Esophagus squamous epithelium (tissue), 5 donors: ENCODE measurements at regions not wholly inside any gene's neighbourhood (a gene's known extent, or its start where the extent isn't known, plus 50 kb on each side); places are given as distances from the start of the nearest gene placed in this dataset.

Experiments used
- DNase-seq: peaks from one replicate; lab custom pipeline; 2025; lab: John Stamatoyannopoulos, UW
- H3K27ac ChIP-seq, 4 donors: fragments of 200-600 bp; sonication (generic); one replicate each; pipeline ENCODE4 v1.5.1; 2016 to 2019; ENCODE audit warnings: mild to moderate bottlenecking in 1 of 4
- H3K27me3 ChIP-seq, 4 donors: fragments of 200-600 bp; sonication (generic); 1 replicate in 3 of 4; 2 replicates in 1 of 4; pipeline versions ENCODE4 v1.5.1 to v1.6.0; 2017 to 2021; ENCODE audit warnings: antibody characterized with exemption in 1 of 4
- H3K36me3 ChIP-seq, 3 donors: fragments of 200-600 bp; sonication (generic); one replicate each; pipeline ENCODE4 v1.5.1; 2016 to 2019
- H3K4me1 ChIP-seq, 3 donors: fragments of 200-600 bp; sonication (generic); one replicate each; pipeline ENCODE4 v1.5.1; 2017 to 2019
- H3K4me3 ChIP-seq, 4 donors: fragments of 200-600 bp; sonication (generic); 1 replicate in 3 of 4; 2 replicates in 1 of 4; pipeline ENCODE4 v1.5.1; 2016 to 2019; ENCODE audit warnings: mild to moderate bottlenecking in 2 of 4, moderate library complexity in 1 of 4
- H3K9me3 ChIP-seq, 3 donors: fragments of 200-600 bp; sonication (generic); one replicate each; pipeline ENCODE4 v1.5.1; 2016 to 2019
- POLR2A ChIP-seq, 4 donors: fragments of 450-650 bp; IDR thresholded peaks; one replicate each; pipeline ENCODE4 v1.6.1; 2017; ENCODE audit warnings: antibody characterized with exemption in 4 of 4, mild to moderate bottlenecking in 4 of 4, moderate library complexity in 3 of 4
- WGBS, 2 donors: methylation state at CpG; one replicate each; pipeline ENCODE4 v1.1.5; 2018; 5-methylcytosine and 5-hydroxymethylcytosine counted together
- intact Hi-C: fragments of 100-400 bp; cut with DNase I; formaldehyde crosslinking; loops from one replicate; pipeline ENCODE4 v1.15.0; 2022
- TF ChIP-seq, protein P1 (sequence below), 6 experiments: fragments of 450-650 bp in 4 of 6; fragments of 200-600 bp in 2 of 6; sonication (generic) in 2 of 6; IDR thresholded peaks; one replicate each; pipeline ENCODE4 v1.5.1; 2016 to 2019; ENCODE audit warnings: antibody characterized with exemption in 6 of 6, mild to moderate bottlenecking in 4 of 6, moderate library complexity in 4 of 6
- donor health status: DM: yes; HTN: yes; CAD: no.

DNA sequence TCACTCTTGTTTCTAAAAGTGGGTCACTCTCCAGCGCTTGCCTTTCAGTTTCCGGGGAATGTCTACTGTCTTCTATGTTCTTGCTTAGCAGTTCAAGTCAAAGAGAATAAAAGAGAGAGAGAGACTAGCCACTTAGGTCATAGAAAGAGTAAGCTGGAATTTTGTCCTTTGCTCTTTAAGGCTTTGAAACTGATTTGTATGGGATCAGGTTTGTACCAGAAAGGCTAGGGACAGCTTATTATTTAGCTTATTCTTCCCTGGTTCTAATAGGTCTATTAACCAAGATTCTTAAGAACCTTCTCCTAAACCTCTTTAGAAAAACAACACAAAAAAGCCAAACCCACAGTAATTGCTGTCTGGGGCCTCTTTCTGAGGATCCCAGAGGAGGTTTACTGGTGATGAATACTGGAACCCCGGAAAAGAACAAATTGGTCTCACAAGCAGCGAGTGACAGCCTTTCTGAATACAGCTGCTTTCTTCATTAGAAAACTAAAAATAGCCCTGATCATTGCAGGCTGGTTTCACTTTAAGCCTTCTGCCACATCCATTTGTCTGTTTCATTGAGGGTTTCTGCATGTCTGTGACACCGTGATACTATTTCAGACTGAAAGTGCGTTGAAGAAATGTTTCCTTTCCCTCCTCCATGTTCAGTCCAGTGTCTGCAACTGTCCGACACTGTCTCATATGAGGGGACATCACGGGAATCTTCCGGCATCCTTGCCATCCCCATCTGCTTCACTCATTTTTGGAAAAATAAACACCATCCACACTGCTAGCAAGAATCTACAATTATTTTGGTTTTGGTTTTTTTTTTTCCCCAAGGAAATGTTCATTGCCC is 75.1 kb upstream of the ATXN1 start:
- TF ChIP-seq, protein P1, sequence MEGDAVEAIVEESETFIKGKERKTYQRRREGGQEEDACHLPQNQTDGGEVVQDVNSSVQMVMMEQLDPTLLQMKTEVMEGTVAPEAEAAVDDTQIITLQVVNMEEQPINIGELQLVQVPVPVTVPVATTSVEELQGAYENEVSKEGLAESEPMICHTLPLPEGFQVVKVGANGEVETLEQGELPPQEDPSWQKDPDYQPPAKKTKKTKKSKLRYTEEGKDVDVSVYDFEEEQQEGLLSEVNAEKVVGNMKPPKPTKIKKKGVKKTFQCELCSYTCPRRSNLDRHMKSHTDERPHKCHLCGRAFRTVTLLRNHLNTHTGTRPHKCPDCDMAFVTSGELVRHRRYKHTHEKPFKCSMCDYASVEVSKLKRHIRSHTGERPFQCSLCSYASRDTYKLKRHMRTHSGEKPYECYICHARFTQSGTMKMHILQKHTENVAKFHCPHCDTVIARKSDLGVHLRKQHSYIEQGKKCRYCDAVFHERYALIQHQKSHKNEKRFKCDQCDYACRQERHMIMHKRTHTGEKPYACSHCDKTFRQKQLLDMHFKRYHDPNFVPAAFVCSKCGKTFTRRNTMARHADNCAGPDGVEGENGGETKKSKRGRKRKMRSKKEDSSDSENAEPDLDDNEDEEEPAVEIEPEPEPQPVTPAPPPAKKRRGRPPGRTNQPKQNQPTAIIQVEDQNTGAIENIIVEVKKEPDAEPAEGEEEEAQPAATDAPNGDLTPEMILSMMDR (IDR thresholded peaks at IDR 0.05), result no peak
- TF ChIP-seq POLR2A (IDR thresholded peaks at IDR 0.05), result no peak
- Histone ChIP-seq H3K36me3 (no peaks in the 10 kb centered on the region), H3K27ac (peak overlapping the region in 2 of 4 donors; percentile 25 to 40), H3K4me3 (peak overlapping the region in 2 of 4 donors; percentile 24 to 50), H3K27me3 (no peaks in the 10 kb centered on the region), H3K9me3 (no peaks in the 10 kb centered on the region), H3K4me1 (peaks cover 0 to 5% (median 0%) of the 10 kb centered on the region in 3 donors)
- 52 to 59% methylated on average over 9 of the region's 9 CpGs for WGBS, 2 donors
- DNase-seq, result no peak
- intact Hi-C loops, result no loop called here

DNA sequence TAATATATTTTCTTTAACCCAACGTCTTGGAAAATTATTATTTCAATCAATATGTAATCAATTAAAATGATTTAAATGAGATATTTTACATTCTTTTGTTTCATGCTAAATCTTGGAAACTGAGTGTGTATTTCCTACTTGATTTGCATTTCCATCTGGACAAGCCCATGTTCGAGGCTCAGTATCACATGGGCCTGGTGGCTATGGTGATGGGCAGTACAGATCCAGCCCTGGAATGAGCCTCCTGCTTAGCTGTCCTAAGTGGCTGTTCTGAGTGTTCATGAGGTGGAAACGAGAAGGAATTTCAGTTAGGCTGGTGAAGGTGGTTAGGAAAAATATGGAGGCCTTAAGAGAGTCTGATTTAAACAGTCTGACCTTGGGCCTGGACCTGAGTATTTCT is 73.0 kb upstream of the ATXN1 start:
- Histone ChIP-seq H3K27ac (no peak overlapping the region), H3K4me1 (peaks cover 0 to 5% (median 0%) of the 10 kb centered on the region in 3 donors), H3K27me3 (no peaks in the 10 kb centered on the region), H3K9me3 (no peaks in the 10 kb centered on the region), H3K36me3 (no peaks in the 10 kb centered on the region), H3K4me3 (no peak overlapping the region)
- DNase-seq, result no peak
- WGBS, 2 donors, result 77 to 82% methylated on average over 3 of the region's 3 CpGs
- TF ChIP-seq POLR2A (IDR thresholded peaks at IDR 0.05), result no peak
- TF ChIP-seq, protein P1 (IDR thresholded peaks at IDR 0.05), result no peak
- intact Hi-C loops, result no loop called here

DNA sequence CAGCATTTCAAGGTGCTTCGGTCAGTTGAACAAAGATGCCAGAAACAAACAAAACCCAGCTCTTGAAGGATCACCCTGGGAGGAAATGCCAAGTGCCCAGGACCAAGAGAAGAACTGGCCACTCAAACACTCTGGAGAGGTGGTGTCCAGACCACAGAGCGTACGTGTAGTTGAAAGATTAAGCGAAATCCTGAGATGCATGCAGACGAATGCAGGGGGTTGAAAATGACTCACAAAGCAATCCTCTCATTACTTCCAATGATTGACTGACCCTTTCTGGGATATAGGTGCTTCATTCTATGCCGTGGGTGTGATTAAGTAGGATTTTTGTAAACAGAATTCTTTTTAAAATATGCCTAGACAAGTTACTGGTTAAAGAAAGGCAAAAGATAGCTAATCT is 71.5 kb upstream of the ATXN1 start:
- H3K4me3 ChIP-seq, result no peak overlapping the region
- H3K27me3 ChIP-seq, result no peaks in the 10 kb centered on the region
- DNase-seq, result no peak
- WGBS, 2 donors, result 77 to 80% methylated on average over 6 of the region's 6 CpGs
- intact Hi-C loops, result no loop called here
- no peak overlapping the region for H3K27ac ChIP-seq
- H3K9me3 ChIP-seq, result no peaks in the 10 kb centered on the region
- peaks cover 0 to 5% (median 0%) of the 10 kb centered on the region in 3 donors for H3K4me1 ChIP-seq
- TF ChIP-seq, protein P1 (IDR thresholded peaks at IDR 0.05), result no peak
- no peak for TF ChIP-seq POLR2A (IDR thresholded peaks at IDR 0.05)
- H3K36me3 ChIP-seq, result no peaks in the 10 kb centered on the region

DNA sequence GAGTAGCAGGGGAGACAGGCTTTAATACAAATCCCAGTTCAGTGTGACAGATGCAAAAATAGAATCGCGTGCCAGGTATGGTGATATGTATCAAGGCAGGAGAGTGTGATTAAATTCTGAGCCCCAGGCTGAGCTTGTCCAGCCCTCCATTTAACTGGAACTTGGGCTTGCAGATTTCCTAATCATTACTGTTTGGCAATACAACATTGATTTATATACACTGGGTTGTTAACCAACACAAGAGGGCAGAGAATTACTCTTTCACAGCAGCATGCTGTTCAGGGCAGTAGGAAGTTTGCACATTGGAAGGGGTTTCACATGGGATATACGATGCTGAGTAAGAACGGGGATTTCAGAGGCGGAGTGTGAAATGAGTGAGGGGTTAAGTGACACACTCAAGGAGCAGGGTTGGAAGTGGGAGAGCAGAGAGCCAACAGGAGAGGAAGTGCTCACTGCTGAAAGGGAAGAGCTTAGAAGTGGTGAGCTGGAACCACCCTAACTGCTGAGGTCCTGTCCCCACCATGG is 70.8 kb upstream of the ATXN1 start:
- no peak for TF ChIP-seq POLR2A (IDR thresholded peaks at IDR 0.05)
- TF ChIP-seq, protein P1 (IDR thresholded peaks at IDR 0.05), result no peak
- no peak for DNase-seq
- WGBS, 2 donors, result 77 to 91% methylated on average over 5 of the region's 5 CpGs

DNA sequence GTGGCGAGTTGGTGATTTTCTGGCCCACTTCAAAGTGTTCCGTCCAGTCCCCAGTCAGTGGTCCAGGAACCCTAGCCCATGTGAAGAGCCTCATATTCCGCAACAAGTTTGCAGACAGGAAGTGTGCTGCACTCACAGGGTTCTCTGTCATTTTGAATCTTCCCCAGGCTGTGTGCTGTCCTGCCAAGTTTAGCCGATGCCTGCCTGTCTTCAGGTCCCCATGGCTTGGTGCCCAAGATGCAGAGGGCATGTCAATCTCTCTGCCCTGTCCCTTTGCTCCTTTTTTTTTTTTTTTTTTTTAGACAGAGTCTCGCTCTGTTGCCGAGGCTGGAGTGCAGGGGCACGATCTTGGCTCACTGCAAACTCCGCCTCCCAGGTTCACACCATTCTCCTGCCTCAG is 69.9 kb upstream of the ATXN1 start:
- no peak for TF ChIP-seq POLR2A (IDR thresholded peaks at IDR 0.05)
- TF ChIP-seq, protein P1 (IDR thresholded peaks at IDR 0.05), result no peak
- WGBS, 2 donors, result 80 to 81% methylated on average over 6 to 8 of the region's 8 CpGs
- no peaks in the 10 kb centered on the region for H3K9me3 ChIP-seq
- H3K4me1 ChIP-seq, result peaks cover 0 to 2% (median 0%) of the 10 kb centered on the region in 3 donors
- no peak overlapping the region for H3K27ac ChIP-seq
- intact Hi-C loops, result no loop called here
- no peaks in the 10 kb centered on the region for H3K36me3 ChIP-seq
- H3K4me3 ChIP-seq, result no peak overlapping the region
- no peak for DNase-seq
- no peaks in the 10 kb centered on the region for H3K27me3 ChIP-seq

More for the DNA sequence above, 70.8 kb upstream of the ATXN1 start:
- intact Hi-C loops, result no loop called here
- H3K36me3 ChIP-seq, result no peaks in the 10 kb centered on the region
- no peaks in the 10 kb centered on the region for H3K27me3 ChIP-seq
- H3K4me1 ChIP-seq, result peaks cover 0 to 5% (median 0%) of the 10 kb centered on the region in 3 donors
- no peak overlapping the region for H3K27ac ChIP-seq
- H3K4me3 ChIP-seq, result no peak overlapping the region
- no peaks in the 10 kb centered on the region for H3K9me3 ChIP-seq
